ENCODE measurements at regions not wholly inside any gene's neighbourhood (a gene's known extent, or its start where the extent isn't known, plus 50 kb on each side); places are given as distances from the start of the nearest gene placed in this dataset.

GRCh38 chr2:7205151-7205830 lies 288.1 kb downstream of the RNF144A start (continued):
- TF ChIP-seq ZNF549 (tag by site-specific recombination; IDR thresholded peaks at IDR 0.05) (no peak), ZSCAN23 (tag by site-specific recombination; IDR thresholded peaks at IDR 0.05) (no peak), ZBTB49 (tag by site-specific recombination; IDR thresholded peaks at IDR 0.05; ENCODE audit: low read depth) (no peak)

GRCh38 chr2:7206111-7206810 lies 289.0 kb downstream of the RNF144A start:
- no peaks in the 10 kb centered on the region for H3K36me3 ChIP-seq (ENCODE audit: control insufficient read depth in 2 of 2, insufficient read depth in 1 of 2, low read length in 2 of 2)
- no peaks in the 10 kb centered on the region for H3K9me3 ChIP-seq (ENCODE audit: control insufficient read depth, insufficient read depth, low read depth, low read length)
- ChIA-PET POLR2A (no interaction called here), CTCF (no interaction called here)
- H3K27ac ChIP-seq (ENCODE audit: extremely low read depth, low read depth, low read length), result no peak overlapping the region
- H3K4me3 ChIP-seq (ENCODE audit: low read depth, low read length), result no peak overlapping the region
- TF ChIP-seq ZNF394 (tag by site-specific recombination; IDR thresholded peaks at IDR 0.05; ENCODE audit: borderline replicate concordance) (no peak), INSM2 (tag by site-specific recombination; IDR thresholded peaks at IDR 0.05) (no peak), PRDM10 (tag by site-specific recombination; IDR thresholded peaks at IDR 0.05) (no peak), KLF17 (tag by site-specific recombination; IDR thresholded peaks at IDR 0.05) (no peak), ZNF391 (tag by site-specific recombination; IDR thresholded peaks at IDR 0.05; ENCODE audit: borderline replicate concordance, low read depth) (no peak), ZNF747 (tag by site-specific recombination; IDR thresholded peaks at IDR 0.05) (no peak), ZNF843 (tag by site-specific recombination; IDR thresholded peaks at IDR 0.05) (no peak), ZNF561 (tag by site-specific recombination; IDR thresholded peaks at IDR 0.05; ENCODE audit: borderline replicate concordance) (no peak)
- H3K4me1 ChIP-seq (ENCODE audit: control insufficient read depth, insufficient read depth, low read length), result no peaks in the 10 kb centered on the region

GRCh38 chr2:7207631-7208030 lies 290.4 kb downstream of the RNF144A start:
- POLR2A ChIA-PET, result no interaction called here

More at GRCh38 chr2:7207631-7208030, 290.4 kb downstream of the RNF144A start:
- no peaks in the 10 kb centered on the region for H3K4me1 ChIP-seq (ENCODE audit: control insufficient read depth, insufficient read depth, low read length)
- TF ChIP-seq TSHZ1 (tag by site-specific recombination; IDR thresholded peaks at IDR 0.05; ENCODE audit: borderline replicate concordance) (no peak), ZNF148 (tag by site-specific recombination; IDR thresholded peaks at IDR 0.05; ENCODE audit: borderline replicate concordance) (no peak)
- CTCF ChIA-PET, result no interaction called here
- no peaks in the 10 kb centered on the region for H3K36me3 ChIP-seq (ENCODE audit: control insufficient read depth in 2 of 2, insufficient read depth in 1 of 2, low read length in 2 of 2)
- no peaks in the 10 kb centered on the region for H3K9me3 ChIP-seq (ENCODE audit: control insufficient read depth, insufficient read depth, low read depth, low read length)
- H3K4me3 ChIP-seq (ENCODE audit: low read depth, low read length), result no peak overlapping the region
- H3K27ac ChIP-seq (ENCODE audit: extremely low read depth, low read depth, low read length), result no peak overlapping the region
